Eye (tissue), 1 donor: ENCODE measurements at regions not wholly inside any gene's neighbourhood (a gene's known extent, or its start where the extent isn't known, plus 50 kb on each side); places are given as distances from the start of the nearest gene placed in this dataset.
"Not testable (repeated sequence)": the region's sequence is repeated elsewhere in the genome, so short reads cannot be mapped to it uniquely, and the experiment has no call there.

Experiments
- DNase-seq: peaks from one replicate; pipeline ENCODE4 v3.0.0-alpha.2; 2015

DNA sequence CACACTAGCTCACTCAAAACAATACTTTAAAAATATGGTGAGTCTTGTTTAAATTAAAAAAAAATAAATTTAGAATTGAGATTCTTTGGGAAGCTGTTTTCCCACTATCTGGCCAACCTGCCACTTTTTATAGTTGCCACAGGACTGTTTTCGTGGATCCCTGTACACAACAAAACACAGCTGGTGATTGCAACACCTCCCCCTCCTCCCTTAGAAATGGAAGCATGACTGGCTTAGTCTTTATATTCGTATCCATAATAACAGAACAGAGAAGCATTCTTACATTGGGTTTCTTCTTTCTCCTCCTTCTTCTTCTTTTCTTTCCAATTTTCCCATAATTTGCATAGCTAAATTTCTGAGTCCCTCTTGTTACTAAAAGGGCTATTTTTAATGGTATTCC lies 79.5 kb upstream of the GJB6 start:
- no peak for DNase-seq

- DNase-seq, result no peak
These were observed 78.9 kb upstream of the GJB6 start for GRCh38 chr13:20311022-20311421.

GRCh38 chr13:20306039-20306438 lies 73.9 kb upstream of the GJB6 start:
- DNase-seq, result no peak

DNA sequence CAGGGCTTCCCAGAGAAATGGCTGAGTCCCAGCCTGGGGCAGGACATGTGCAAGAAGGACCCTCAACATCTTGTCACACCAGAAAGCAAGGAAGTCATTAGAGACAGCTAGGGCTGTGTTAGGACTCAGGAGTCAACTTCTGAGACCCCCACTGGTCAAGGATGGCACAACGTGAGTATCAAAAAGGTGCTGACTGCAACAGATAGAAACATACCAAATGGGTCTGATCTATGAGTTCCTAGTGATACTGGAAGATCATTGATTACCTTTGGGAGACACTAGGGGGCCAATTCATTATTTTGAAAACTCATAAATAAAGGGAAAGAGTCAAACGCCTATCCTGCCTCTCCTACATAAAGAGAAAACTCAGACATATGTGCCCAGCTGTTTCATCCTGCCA lies 73.5 kb upstream of the GJB6 start:
- no peak for DNase-seq

GRCh38 chr13:20304061-20304460 lies 71.9 kb upstream of the GJB6 start:
- not testable (repeated sequence) for DNase-seq

DNA sequence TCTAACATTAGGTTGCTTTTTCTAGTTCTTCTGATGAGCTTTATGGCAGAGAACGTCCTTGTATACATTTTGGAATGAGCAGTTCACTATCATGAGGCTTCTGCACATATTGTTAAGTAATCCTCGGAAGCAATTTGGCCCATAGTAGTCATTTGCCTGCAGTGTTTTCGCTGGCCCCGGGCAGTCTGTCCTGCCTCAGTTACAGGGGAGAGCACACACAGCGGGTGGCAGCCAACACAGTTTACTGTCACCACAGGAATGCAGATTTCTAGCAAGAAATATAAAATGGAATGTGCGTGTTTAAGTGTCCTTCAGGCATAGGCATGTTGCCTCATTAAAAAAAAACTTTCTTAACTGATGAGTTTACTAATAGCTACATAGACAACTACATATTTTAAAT lies 71.5 kb upstream of the GJB6 start:
- DNase-seq, result no peak

DNA sequence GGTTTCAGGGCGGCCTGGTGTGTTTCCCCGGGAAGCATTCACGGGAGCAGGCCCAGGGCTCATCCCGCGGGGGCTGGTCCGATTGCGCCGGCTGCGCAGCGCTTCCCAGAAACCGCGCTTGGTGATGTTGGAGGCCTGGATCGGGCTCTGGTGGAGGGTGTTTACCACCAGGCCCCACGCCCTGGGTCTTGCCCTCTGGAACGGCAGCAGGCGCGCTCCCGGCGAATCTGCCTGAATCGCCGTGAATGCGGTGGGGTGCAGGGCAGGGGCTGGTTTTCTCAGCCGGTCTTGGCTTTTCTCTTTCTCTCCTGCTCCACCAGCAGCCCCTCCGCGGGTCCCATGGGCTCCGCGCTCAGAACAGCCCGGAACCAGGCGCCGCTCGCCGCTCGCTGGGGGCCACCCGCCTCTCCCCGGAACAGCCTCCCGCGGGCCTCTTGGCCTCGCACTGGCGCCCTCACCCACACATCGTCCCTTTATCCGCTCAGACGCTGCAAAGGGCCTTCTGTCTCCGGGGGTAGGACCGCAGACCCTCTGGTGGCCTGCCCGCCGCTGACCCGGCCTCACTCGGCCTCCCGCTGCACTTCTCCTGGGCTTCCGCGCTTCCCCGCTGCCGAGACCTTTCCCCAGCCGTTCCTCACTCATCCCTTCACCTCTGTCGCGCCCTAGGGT lies 69.4 kb upstream of the GJB6 start:
- DNase-seq, result peak; percentile 73

DNA sequence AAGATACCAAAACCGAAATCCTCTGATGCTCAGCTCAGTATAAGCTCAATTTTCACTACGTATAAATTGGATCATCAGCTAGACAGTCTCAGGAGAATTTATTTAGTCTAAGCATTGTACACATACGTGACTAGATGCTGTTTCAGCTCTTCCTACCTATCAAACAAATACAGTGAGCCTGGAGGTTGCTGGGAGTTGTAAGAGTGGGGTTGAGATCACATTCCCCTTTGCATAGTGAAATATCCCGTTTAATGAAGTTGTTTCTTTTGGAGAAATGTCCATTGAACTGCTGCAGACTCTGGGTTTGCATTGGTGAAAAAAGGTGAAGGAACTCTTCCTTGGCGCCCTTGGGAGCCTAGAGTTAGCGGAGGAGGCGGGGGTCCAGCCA lies 68.9 kb upstream of the GJB6 start:
- DNase-seq, result no peak

- DNase-seq, result no peak
These were observed 65.1 kb upstream of the GJB6 start for GRCh38 chr13:20297181-20297580.

GRCh38 chr13:20295956-20296355 lies 63.8 kb upstream of the GJB6 start:
- DNase-seq, result no peak

DNA sequence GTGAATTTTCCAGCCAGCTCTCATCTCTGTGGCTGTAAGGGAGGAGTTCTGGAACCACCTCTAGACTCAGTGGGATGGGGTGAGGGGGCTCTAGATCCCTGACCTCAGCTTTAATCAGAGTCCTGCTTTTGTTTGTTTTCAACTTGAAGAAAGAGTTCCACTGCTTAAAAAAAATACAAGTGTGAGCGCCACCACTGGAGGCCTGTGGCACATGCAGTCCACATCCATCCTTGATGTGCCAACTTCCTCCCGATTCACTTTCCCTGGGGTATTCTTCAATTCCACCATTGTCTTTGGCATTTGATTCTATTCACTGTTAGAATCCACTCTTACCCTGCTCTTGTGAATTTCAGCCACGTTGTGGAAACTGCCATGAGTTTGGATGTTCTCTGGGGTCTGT lies 62.4 kb upstream of the GJB6 start:
- DNase-seq, result no peak

- DNase-seq, result not testable (repeated sequence)
These were observed 60.2 kb upstream of the GJB6 start for GRCh38 chr13:20292301-20292700.

GRCh38 chr13:20291675-20292074 lies 59.6 kb upstream of the GJB6 start:
- DNase-seq, result no peak

GRCh38 chr13:20291037-20291436 lies 58.9 kb upstream of the GJB6 start:
- no peak for DNase-seq

DNA sequence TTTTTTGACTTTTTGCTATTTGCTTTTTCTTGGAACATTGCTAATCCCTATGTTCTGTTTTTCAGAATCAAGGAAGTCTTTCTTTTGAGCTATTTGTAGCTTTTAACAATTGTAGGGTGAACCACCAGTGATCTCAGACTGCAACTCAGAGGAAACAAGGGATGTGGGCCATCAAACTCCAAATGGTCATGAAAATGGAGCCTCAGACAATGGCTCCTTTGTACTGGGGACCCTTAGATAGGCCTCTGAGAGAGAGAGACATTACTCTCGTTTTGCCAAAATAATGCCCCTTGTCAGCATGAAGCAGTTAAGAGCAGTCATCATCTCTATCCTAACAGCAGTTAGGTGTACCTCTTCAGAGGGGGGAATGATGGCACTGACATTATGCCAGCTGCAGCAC lies 56.4 kb upstream of the GJB6 start:
- DNase-seq, result no peak

DNA sequence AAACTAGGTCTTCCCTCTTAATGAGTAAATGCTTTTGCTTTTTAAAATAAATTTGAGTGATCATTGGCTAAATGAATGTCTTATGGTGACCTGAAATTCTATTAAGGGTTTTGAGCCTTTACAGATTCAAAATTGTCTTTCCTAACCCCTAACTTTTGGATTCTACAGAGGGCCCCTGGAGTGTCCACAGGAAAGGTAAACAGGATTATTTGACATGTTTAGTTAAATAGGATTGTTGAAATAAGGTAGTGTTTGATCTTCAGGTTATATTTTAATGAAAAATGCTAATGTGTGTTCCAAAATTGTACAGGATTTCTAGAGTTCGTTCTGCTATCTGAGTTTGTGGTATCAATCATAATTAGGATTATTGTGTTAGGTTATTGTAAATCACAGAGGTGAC lies 55.9 kb upstream of the GJB6 start:
- no peak for DNase-seq

GRCh38 chr13:20285530-20285929 lies 53.4 kb upstream of the GJB6 start:
- DNase-seq, result no peak
